GM19468 (cell line): ENCODE measurements at regions not wholly inside any gene's neighbourhood (a gene's known extent, or its start where the extent isn't known, plus 50 kb on each side); places are given as distances from the start of the nearest gene placed in this dataset.
"Not testable (repeated sequence)": the region's sequence is repeated elsewhere in the genome, so short reads cannot be mapped to it uniquely, and the experiment has no call there.

Source experiments
- ATAC-seq: cut with Tn5 transposase; IDR thresholded peaks from one replicate; pipeline ENCODE4 v1.9.1; 2021; ENCODE audit warnings: mild to moderate bottlenecking, moderate library complexity, moderate number of reproducible peaks; ENCODE audit not compliant: unreplicated experiment; ENCODE audit errors: extremely low read depth

DNA sequence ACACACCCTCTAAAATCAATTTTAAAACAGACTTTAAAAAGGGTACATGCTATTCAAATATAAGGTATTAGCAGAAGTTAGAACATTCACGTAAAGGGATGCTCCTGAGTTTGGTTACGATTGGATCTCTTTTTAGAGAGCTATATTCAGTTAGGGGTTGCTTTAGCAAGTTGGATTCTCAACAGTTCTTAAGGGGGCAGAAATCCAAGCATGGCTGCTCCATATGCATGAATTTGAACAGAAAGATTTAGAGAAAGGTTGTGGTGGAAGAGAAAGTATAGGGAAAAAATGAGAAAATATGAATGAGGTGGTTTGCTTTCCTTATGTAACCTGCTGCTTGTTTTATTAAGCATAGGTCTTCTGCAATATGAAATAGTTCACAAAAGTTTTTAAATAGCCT lies 855.1 kb downstream of the SORCS1 start:
- no peak for ATAC-seq

DNA sequence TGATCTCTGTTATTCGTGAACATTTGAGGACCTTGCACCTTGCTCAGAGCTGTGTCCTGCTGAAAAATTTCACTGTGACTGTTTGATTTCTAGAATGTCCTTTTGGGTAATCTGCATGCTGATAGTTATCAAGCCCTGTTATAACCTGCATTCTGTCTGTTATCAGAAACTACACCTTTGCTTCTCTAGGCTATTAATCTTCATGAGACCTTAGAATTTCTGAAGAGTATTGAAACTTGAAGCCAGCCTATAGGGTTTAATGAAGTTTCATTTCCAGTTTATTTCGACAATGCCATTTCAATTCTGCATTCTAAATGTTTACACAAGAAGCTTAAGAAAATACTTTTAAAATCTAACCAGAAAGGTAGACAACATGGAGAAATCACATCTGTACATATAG lies 856.2 kb downstream of the SORCS1 start:
- no peak for ATAC-seq

DNA sequence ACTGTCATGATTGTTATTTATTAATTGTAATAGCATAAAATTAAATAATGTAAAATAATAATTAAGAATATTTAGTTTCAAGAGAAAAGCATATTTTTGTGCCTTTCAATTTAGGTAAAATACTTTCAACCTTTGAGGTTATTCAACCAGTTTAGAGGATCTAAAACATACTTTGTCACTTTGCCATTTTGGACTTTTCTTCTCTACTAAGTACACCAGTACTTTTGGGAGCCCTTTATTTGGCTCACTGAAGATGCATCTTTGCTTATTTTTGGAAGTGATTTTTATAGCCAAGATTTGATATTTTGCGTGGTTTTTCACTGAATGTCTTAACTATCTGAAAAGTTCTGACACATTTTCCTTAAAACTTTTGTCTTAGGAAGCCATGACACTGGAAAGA lies 860.5 kb downstream of the SORCS1 start:
- no peak for ATAC-seq

DNA sequence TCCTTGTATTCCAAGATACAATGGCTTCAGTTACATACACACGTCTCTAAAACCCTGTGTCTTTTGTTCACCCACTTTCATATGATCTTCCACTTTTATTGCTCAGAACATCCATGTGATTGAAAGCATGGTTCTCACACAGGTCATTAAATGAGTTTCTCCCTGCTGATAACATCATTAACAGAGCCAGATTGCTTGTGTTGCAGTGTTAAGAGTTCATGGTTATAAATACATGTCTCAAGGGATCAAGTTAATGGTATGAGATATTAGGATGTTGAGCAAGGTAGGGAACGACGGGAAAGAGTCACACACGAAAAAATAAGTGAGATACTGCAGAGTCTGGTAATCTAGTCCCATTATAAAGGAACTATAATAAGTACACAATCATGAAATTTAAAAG lies 861.5 kb downstream of the SORCS1 start:
- no peak for ATAC-seq

DNA sequence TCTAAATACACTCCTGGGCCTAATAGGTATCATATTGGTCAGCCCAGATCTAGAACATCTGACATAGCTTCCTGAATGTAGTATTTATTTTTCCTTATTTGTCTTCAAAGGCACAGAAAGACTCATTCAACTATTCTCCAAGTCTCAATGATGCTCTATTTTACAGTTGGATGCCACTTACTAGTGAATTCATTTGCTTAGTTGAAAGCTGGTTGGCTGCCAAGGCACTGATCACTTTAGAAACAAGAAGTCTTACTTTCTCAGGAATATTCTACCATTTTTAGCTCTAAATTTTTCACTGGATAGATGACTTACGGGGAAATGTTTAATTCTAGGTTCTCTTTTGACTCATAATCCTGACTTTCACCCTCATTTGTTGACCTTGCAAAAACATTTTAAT lies 863.4 kb downstream of the SORCS1 start:
- ATAC-seq, result no peak

DNA sequence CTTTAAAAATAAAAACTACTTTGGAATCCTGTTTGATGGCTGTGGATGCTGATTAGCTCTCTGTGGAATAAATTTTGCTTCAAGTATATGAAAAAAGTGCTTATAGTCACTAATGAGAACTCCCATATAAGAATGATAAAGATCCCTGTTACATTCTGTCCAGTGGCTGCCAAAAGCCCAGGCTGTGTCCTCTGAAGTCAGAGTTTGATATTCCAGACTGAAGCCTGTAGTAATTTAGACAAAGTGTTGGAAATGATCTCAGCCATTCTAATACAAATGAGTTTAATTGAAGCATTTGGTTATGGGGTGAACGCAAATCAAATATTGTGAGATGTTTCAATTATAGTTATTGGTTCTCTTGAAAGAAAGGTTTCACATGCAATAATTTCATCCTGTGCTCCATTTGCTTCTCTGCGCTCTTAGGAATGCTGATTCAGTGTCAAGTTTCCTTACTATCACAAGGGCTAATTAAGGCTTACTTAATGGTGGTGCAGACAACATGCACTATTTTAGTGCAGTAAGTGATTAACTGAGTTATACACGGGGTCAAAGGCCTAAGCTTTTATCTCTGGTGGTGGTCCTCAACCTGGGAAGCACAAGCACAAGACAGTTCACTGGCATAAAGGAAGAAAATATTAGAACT lies 867.6 kb downstream of the SORCS1 start:
- no peak for ATAC-seq

DNA sequence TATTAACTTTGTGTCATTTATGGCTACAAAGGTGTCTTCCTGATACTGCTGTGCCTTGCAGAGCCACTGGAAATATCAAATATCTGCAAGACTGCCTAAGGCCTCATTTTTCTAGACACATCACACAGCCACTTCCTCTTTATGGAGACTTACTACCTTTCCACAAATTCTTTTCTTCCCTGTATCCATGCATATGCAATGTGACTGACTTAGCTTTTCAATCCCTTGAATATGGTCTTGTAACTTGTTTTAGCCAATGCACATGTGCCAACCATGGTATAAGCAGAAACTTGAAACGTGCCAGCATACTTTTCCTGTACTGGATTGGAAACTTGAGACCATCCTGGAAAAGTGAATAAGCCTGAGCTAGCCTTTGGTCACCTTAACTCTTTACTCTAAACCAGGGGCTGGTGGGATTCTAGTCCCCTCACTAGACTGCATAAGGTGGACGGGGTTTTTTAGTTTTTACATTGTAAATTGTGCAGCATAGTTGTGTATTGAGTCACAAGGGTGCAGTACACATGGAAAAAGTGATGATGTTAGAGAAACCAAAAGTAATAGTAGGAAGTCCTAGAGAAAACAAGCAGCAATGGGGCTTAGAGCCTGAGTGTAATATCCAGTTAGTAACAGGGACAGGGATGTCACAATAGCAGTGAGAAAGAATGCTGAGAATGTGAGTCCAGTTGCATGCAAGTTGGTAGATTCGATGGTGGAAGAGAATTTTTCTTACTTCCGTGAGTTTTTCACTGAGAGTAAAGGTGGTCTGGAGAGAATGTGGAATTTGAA lies 879.5 kb downstream of the SORCS1 start:
- ATAC-seq, result no peak

DNA sequence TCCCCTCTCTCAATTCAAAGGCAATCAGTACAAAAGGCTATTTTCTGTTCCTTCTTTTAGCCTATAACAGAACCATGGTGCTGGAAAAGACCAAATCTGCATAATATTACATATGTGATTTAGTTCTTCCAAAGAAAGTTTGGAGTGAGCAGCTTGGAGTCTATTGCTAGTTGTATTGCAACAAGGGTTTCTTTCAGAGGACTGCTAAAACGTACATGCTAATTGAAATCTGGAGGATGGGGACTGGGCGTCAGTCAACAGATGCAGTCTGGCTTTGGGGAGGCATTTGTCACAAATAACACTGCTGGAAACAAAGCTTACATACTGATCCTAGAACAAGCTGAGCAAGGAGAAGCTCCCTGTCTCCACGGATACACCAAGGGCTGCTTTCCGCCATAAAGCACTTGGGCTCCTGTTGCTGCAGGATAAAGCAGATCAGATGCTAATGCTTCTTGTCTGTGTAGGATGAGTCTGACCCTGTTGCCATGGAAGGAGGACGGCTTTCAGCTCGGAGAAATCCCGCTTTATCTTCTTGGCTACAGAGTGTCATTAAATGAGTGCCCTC lies 883.5 kb downstream of the SORCS1 start:
- ATAC-seq, result no peak

DNA sequence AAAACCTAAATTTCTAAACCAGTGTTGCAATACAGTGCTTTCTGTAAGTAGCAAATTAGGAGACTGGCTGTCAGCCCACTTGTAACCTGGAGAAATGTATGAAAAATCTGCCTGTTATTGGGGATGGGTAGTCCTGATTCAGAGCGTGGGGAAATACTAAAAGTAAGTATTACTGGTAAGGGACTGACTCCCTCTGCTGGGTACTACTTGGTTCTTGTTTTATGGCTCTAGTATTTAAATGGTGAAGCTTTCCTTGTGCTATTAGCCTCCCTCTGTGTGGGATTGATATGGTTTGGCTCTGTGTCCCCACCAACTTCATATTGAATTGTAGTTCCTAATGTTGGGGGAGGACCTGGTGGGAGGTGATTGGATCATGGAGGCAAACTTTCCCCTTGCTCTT lies 886.1 kb downstream of the SORCS1 start:
- ATAC-seq, result no peak

DNA sequence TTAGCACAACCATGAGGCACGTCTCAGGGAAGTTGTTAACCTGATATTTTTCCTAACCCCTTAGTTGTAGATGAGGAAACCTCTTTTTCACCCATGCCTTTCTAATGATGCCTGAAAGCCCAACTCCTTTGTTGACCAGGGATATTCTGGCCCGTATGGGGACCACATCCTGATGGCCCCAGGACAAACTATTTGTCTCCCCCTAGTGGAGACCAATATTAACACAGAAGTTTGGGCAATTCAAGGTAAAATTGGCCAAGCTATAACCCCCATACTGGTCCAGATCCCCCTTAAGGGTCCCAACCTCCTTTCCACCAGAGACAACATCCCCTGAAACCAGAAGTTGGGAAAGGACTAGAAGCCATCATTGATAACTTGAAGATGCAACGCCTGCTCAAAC lies 893.3 kb downstream of the SORCS1 start:
- ATAC-seq, result no peak

DNA sequence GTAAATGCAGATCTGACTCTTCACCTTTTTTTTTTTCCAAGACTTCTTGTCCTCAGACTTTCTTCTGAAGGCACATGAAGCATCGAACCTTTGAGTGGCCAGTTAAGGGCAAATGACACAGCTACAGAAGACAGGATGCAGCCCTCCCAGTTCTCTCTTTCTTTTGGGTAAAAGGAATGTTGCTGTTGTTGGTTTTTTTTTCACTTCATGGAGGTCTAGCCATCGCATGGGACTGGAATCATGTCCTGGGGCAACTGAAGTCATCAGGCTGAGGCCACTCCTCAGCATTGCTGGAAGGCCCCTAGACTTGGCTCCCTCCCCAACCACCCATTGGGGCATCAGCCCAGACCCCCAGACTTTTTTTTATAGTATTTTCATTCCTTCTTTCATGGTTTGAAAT lies 896.5 kb downstream of the SORCS1 start:
- ATAC-seq, result no peak

DNA sequence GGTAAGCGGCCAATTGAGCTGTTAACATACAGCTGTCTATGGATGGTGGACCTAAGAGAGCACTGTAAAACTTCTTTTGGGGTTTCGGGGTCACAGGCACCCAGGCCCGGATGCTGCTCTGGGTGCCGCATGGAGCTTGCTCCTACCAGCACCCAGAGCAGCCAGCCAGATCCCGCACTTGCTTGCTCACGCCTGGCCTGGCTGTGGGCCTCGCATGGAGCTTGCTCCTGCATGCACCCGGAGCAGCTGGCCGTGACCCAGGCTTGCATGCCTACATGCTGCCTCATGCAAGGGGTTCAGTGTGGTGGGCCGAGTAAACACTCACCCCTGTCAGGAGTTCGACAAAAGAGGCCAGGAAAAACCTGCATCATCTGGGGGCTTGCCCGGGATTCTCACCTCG lies 896.9 kb downstream of the SORCS1 start:
- no peak for ATAC-seq

DNA sequence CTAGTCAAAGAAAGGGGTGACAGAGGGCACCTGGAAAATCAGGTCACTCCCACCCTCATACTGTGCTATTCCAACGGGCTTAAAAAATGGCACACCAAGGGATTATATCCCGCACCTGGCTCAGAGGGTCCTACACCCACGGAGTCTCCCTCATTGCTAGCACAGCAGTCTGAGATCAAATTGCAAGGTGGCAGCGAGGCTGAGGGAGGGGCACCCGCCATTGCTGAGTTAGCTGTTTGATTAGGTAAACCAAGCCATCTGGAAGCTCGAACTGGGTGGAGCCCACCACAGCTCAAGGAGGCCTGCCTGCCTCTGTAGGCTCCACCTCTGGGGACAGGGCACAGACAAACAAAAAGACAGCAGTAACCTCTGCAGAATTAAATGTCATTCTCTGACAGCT lies 907.1 kb downstream of the SORCS1 start:
- not testable (repeated sequence) for ATAC-seq

DNA sequence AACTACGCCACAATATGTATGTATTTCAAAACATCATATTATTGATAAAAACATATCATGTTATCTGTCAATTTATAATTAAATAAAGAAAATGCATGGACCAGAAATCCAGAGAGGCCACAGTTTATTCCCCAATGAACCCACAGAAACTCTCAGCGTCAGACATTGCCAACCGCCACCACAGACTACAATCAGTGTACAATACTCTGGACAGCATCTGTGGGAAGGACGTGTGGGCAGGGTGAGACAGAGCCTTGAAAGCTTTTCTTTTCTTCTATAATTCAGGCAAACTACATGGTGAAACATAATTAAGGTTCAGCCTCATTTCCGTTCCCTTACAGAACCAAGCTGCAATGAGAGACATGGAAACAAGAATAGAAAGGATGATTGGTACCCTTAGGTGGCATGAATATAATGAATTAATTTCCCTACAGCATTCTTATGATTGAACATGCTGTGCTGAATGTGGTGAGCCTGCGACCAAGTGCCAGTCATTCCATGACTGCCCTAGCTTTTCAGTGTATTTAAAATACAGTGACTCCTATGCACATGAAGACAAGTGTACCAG lies 909.3 kb downstream of the SORCS1 start:
- no peak for ATAC-seq

DNA sequence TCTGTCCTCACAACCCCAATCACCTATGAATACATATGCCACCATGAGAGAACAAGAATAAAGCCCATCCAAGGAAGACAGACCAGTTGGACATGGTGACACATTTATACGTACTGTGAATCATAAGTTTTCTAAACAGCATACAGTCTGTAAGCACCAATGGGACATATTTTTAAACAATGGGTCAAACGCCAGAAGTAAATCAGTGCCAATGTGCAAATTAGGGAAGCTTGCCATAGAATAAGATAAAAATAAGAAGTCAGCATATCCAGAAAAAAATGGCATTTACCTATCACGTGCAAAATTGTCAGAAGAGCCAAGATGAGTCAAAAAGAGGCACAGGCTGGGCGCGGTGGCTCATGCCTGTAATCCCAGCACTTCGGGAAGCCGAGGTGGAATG lies 910.4 kb downstream of the SORCS1 start:
- ATAC-seq, result no peak

DNA sequence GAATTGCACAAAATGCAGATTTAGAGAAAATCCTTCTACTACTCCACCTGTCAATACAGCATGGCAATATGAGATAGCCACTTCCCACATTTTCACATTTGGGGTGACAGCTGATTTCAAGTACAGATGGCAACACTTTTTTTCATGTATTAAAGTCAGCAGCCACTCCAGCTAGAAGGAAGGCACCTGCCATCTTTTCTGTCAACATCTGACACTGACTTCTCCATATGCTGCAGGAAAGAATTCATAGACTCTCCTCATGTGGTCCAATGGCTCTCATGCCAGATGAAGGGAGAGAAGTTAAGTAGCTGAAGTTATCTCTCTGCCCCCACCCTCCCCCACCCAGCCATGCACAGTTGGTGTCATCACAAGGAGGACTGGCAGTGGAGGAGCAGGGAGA lies 912.0 kb downstream of the SORCS1 start:
- no peak for ATAC-seq

DNA sequence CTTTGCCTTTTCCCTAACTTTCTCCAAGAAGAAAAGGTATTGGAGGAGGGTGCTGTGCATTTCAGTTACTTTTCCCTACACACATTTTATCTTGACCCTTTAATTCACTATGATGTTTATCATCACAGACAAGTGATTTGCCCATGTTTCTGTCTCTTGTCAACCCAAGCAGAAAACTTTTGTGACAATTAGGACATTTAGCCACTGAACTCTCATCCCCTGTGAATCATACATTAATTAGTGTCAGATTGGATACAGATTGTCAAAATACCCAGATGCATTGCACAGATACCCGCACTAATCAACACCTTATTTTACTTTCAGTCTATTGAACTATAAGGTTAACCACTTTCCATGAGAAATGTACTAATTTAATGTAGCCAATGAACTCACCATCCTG lies 912.9 kb downstream of the SORCS1 start:
- no peak for ATAC-seq

DNA sequence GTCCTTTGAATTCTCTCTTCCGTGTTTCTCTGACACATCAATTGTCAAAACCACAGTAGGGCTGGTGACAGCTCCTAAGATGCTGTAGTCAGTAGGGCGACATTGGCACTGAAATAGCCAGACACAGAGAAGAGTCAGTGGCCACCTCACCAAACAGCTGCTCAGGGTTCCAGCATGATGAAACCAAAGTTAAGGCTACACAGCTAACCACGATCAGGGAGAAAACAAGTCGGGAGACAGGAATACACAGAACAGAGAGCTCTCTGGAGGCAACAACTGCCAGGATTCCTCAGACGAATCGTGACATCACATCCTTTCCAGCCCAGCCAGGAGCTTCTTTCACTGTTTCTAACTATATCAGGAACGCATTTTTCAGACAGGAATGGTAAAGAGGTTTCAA lies 922.2 kb downstream of the SORCS1 start:
- ATAC-seq, result no peak

DNA sequence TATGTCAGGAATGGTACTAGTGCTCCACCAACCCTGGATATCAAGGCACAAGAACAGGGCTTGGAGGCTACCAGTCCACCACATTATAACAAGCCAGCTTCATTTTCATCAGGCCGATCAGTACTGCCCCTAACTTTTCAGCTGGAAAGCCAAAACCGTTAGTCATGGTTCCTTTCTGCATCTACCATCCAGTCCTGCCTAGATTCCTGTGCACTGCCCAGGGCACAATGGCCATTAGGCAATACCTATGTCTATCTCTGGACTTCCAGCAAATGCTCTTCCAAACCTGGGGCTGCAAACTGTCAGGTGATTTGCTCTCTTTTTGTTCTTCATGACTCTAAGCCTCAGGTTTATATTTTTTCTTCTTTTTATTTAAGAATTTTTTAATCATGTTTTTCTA lies 937.7 kb downstream of the SORCS1 start:
- ATAC-seq, result no peak

DNA sequence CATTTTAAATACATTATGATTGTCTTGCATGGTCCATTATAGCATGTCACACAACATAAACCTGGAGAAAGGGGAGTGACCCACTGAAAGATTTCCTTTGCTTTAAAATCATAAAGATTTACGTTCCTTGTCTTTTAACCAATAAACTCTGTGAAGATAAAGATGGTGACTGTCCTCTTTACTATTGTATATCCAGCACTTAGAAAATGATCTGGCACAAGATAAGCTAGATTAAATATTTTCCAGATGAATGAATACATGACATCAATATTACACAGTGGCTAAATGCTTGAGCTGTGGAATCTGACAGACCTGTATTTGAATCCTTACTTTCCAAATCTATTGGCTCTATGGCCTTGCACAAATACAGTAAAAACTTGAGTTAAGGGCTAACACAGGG lies 938.4 kb downstream of the SORCS1 start:
- no peak for ATAC-seq

DNA sequence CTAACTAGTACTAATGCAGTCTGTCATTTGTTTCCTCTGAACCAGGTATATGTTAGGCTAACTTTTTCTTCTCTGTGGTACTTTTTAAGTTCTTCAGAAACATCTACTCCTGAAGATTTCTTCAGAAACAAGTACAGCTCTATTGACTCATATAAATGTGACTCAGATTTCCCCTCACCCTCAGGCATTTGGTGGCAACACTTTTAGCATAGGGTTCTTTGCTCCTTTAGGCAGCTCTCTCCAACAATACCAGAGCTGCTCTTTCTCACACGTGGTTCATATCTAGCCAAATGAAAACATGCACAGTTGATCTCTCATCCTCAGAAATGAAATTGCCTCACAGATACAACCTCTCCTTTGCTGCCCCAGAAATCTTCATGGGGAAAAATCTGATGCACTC lies 939.8 kb downstream of the SORCS1 start:
- no peak for ATAC-seq
